Suppressor macrophage (primary cell): ENCODE measurements at regions not wholly inside any gene's neighbourhood (a gene's known extent, or its start where the extent isn't known, plus 50 kb on each side); places are given as distances from the start of the nearest gene placed in this dataset.
"Not testable (repeated sequence)": the region's sequence is repeated elsewhere in the genome, so short reads cannot be mapped to it uniquely, and the experiment has no call there.

Source experiments
- DNase-seq, 4 experiments: peaks; one replicate each; pipeline ENCODE4 v3.0.0-alpha.2; 2020 to 2022

DNA sequence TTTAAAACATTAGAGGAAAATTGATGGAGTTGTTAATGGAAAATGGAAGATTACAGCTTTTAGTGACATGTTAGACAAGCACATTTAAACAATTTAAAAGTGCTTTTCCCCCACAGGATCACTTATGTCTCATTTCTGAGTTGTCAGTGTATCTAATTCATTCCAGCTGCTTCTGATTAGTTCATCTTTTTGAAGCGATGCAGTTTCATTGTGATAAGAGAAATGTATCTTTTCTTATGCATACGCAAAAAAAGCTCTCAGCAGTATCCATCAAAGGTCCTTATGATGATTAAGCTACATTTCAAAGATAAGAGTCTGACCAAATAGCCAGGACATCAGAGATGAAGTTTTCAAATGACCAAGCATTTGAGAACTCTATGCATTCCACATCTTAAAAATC is 572.6 kb upstream of the SYNCRIP start:
- DNase-seq: no peak

DNA sequence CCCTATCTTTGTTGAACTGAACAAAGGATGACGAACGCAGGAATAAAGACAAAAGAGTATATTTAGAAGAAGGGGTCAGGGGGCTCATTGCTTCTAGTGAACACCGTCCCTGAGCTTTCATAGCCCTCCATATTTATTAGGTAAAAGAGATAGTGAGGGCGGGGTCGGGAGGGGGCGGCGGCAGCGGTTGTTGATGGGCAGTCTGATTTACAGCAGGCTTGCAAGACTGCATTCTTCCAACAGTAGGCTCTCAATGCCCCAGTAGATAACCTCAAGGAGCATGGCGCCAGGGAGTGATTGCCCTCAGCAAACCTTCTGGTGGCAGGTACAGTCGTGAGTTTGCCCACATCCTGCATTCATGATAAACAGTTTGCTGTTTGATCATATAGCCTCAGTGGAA is 563.3 kb upstream of the SYNCRIP start:
- no peak for DNase-seq

DNA sequence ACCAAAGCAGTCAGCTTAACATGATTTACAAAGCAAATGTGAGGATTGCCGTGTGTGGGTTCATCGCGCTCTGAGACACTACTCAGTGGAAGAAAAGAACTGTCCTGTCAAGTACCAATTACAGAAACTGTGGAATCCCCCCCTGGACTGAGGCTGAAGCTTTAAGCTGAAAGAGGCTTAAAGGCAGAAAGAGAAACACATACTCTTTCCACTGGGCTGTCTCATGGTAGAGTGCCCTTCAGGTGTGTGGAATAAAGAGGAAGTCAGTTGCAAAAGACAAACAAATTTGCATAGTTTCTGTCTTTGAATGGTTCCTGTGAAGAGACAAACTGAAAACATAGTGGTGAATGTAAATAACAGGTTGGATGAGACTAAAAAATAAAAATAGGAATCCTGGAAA is 560.4 kb upstream of the SYNCRIP start:
- no peak for DNase-seq

DNA sequence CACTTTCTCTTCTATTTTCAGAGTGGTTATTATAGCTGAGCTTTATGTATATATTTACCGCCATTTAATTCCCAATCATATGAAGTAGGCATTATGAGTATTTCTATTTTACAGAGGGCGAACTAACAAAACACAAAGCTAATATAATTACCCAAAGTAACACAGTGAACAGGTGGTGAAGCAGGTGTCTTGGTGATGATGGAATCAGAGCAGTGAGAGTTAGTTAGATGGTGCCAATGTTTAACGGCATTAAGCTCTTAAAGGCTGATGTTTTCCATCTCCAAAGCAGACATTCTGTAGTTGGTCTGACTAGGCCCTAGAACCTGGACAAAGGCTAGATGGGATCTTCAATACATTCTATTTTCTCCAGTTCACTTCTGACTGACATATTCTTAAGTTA is 551.1 kb upstream of the SYNCRIP start:
- DNase-seq: no peak

DNA sequence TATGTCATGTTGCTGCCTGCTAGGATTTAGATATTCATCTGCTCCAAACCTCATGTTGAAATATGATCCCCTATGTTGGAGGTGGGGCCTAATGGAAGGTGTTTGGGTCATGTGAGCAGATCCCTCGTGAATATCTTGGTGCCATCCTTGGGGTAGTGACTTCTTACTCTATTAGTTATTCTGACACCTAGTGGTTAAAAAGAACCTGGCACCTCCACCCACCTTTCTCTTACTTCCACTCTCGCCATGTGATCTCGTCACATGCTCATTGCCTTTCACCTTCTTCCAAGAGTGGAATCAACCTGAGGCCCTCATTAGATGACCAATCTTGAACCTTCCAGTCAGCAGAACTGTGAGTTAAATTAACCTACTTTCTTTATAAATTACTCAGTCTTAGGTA is 549.4 kb upstream of the SYNCRIP start:
- peak in 1 of 4 experiments; percentile 0 for DNase-seq

DNA sequence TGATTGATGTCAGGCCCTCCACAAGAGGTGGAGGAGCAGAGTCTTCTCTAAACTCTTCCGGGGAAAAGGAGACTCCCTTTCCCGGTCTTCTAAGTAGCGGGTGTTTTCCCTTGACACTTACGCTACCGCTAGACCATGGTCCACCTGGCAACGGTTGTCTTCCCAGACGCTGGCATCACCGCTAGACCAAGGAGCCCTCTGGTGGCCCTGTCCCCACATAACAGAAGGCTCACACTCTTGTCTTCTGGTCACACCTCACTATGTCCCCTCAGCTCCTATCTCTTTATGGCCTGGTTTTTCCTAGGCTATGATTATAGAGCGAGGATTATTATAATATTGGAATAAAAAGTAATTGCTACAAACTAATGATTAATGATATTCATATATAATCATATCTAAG is 532.5 kb upstream of the SYNCRIP start:
- DNase-seq: peak in 1 of 4 experiments; percentile 10

DNA sequence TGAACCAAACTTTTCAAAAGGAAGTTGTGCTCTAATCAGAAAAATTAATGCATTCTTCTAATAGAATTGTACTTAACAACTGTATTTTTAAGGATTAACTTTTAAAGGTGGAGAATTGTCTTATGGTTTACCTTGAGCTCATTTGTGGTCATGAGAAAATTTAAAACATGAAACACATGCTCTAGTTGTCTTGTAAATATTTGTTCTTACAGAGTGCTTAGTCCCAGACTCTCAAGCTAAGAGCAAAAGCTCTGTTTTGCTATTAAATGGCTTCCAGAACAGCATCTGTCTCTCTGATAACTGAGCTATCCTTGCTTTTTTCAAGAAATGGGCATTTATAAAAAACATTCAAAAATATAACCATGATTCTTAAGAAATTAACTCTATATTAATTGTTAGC is 512.2 kb upstream of the SYNCRIP start:
- DNase-seq: no peak

DNA sequence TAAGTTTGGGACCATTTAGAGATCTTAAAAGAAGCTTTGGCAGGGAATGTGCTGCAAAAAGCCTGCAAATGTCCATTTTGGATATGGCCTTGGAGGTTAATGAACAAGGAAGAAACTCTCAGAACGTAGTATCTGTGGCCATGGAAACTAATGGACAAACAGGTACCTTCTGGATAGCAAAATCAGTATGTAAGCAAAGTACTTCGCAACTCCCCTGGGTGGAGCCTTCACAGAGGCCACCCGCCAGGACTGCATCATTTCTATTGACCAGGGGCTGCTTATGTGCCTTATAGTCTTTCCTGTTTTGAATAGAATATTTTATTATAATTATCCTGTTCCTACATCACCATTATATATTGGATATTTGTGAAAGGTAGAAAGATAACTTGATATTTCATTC is 510.8 kb upstream of the SYNCRIP start:
- no peak for DNase-seq

DNA sequence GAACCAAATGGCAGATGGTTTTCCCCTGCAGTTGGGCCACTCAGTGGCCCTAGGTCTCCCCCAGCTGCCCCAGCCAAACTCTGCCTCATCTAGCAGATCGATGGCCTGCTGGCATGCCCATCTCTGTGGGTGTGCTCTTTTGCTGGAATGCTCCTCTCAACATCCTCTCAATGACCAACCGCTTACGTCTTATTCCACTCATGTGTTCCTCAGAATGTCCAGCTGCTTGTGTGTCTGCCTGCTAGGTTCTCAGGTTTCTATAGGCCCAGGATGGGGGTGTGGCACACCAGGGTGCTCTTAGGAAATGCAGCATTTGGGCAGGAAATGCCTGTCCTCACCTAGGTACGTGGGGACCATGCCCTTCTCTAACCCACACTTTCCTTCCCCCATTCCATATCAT is 509.9 kb upstream of the SYNCRIP start:
- no peak for DNase-seq

DNA sequence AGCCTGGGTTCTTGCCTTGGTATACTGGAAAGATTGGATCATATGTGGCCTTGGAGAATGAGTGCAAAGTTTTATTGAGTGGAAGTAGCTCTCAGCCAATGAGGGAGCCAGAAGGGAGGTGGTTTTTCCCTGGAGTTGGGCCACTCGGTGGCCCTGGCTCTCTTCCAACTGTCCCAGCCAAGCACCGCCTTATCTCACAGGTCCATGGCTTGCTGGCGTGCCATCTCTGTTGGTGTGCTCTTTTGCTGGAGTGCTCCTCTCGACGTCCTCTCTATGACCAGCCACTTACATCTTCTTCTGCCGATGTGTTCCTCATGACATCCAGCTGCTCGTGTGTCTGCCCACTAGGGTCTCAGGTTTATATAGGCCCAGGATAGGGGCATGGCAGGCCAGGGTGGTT is 505.9 kb upstream of the SYNCRIP start:
- DNase-seq: no peak

DNA sequence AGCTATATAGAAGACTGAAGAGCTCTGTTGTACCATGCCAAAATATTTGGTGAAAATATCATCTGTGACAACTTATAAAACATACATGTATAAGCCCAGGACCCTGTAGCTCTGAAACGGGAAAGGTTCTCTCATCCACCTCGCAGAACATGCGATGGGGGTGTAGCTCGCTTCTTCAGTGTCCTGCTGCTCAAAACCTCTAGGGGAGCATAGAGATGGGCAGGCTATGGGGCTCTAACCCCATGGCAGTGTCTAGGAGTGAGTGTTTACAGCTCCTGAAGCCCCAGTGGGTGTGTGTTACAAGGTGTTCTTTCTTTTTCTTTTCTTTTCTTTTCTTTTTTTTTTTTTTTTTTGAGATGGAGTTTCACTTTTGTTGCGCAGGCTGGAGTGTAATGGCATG is 505.2 kb upstream of the SYNCRIP start:
- no peak for DNase-seq

DNA sequence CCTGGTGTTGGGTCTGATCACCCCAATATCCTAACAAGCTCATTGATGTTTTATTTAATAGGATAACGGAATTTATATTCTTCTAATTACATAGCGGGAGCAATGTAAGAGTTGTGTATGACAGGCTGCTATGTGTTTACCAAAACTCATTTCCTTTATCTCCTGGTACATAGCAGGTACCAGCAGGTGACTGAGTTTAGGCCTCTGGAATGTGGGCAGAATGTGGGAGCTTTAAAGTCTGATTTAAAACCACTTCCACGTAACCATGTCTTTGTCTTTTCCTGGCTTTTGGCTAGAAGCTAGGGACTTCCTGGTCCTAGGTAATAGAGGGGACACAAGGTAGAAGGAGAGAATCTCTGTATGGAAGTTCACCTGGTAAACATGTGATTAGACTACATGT is 504.6 kb upstream of the SYNCRIP start:
- DNase-seq: no peak

DNA sequence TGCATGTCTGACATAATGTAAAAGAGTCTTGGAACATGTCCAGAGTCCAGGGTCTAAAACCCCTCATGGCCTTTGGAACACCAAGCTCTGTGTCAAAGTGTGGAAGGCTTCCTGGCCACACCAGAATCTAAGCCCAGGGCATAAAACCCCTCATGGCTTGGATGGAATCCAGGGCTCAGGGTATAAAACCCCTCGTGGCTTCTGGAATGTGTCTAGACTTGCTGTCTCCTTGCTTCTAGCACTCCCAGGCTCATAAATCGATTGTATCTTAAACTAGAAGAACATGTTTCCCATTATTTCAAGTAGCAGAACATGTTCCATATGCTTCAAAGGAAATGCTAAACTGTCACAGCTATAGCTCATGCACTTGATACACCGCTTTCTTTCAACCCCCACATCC is 504.1 kb upstream of the SYNCRIP start:
- not testable (repeated sequence) for DNase-seq

DNA sequence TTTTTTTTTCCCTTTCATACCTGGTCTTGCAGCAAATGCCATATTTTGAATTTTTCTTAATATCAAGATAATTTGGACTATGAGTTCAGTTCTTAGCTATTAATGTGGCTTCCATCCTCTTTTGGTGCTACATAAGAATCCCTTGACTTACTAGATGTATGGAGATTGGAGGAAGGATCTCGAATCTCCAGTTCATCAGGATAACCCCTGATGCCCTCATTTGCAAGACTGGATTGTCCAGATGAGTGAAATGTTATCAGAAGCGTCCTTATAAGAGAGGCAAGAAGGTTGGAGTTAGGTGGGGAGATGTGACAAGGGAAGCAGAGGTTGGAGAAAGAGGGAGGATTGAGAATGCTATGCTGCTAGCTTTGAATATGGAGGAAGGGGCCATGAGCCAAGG is 499.6 kb upstream of the SYNCRIP start:
- no peak for DNase-seq

DNA sequence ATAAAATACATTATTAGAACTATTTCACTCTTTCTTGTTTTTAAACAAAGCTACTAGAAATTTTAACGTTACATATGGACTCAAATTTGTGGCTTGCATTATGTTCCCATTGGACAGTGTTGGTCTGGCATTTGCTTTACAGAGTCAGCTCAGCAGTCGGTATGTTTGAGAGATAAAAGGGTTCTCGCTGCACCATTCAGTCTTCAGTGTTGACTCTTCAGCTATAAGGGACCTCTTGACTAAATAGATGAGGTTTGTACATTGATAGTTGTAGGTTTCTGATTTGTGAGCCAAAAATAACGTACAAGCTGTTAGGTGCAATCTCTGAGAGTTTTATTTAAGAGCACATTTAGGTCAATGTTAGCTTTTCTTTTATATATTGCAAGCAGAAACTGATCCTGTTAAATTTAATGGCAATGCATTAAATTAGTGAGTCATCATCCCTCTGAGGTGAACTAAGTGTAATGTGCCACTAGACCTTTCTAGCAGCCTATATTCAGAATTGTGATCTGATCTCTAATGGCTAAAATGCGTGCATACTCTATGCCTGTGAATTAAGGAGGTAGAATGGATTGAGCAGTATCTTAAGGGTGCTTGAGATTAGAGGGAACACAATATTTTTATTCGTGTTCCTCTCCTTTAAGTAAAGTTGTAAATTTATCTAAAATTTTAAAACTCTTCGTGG is 485.6 kb upstream of the SYNCRIP start:
- no peak for DNase-seq

DNA sequence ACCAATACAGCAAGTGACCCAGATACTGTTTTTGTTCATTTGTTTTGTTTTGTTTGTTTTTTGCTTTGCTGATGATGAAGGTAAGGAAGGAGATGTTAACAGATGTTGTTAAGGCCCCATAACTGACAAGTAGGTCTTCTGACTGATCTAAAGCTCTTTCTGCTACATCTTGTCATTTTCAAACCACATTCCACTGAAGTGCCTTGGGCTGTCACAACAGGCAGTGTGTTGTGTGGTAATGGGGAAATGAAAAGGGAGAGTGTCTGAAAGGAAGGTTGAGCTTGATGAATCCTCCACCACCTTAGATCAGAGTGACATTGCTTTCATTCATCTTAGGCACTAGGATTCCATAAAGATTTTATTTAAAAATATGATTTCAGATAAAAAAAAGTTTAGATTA is 479.4 kb upstream of the SYNCRIP start:
- DNase-seq: no peak

DNA sequence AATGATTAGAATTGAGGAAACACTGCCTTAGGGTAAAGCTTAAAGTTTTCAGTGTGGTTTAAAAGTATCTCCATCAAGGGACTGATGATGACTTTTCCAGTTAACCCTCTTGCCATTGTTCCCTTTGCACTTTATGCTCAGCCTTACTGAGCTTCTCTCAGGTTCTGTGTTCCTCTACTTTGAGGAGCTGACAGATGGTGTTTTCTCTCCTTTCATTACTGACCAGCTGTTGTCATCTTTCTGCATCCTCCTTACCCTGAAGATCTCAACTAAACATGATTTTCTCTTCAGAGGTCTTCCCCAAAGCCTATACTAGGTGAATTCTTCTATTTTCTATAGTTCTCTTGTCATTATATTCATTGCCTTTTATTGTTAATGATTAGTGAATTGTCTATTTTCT is 475.6 kb upstream of the SYNCRIP start:
- no peak for DNase-seq

DNA sequence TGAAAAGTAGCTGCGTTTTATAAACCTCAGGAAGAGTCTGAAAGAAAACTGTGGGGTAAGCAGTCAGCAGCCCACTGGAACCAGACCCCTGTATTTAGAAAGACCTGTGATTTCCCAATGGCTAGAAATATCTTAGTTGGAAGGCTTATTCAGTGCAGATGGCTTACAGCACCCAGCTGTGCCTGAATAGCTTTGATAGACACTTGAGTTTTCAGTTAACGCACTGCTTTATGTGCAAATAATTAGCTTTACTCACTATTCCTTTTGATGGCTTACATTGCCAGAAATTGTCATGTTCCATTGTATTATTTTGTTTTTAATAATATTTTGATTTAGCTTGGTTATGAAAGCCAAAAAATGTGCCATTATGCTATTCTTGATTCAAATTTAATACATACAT is 465.3 kb upstream of the SYNCRIP start:
- DNase-seq: no peak

DNA sequence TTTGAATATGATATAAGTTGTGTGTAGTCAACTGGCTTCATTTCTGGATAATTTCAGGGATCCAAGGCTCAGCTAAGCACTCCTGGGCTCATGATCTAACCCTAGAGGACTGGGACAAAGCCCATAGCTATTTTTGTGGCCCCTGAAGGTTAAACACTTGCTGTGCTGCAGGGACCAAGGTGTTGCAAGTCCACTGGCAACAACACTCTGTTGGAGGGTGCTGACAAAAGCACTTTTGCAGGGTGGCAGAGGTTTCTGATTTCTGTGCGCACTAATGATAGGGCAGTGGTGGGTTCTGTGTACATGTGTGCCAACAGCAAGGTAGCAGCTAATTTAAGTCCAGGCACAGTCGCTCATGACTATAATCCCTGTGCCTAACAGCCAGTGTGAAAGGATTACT is 445.3 kb upstream of the SYNCRIP start:
- no peak for DNase-seq

DNA sequence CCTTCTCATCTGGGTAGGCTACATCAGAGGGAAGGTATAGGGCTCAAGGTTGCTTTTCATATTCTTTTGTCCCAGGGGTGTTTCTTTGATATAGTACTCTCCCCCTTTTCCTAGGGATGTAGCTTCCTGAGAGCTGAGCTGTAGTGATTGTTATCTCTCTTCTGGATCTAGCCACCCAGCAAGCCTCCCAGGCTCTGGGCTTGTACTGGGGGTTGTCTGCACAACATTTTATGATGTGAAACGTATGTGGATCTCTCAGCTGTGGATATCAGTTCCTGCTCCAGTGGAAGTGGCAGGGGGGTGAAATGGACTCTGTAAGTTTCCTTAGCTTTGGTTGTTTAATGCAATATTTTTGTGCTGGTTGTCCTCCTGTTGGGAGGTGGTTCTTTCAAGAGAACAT is 437.3 kb upstream of the SYNCRIP start:
- no peak for DNase-seq

DNA sequence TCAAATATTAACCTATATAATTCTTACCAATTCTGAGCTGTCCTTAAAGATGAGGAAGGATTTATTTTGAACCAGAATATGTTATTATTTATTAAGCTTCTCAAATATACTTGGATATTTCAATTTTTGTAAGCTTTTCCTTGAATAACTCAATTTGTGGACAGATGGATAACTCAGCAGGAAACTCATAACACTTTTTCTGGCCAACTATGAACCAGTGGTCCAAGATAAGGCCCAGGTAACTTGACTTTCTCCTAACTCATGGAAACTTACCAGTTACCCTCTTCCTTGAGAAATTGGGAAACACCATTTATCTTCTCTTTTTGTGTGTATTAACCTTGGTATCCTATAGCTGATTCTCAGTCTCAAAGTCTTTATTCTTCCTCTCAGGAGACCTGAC is 427.5 kb upstream of the SYNCRIP start:
- no peak for DNase-seq

DNA sequence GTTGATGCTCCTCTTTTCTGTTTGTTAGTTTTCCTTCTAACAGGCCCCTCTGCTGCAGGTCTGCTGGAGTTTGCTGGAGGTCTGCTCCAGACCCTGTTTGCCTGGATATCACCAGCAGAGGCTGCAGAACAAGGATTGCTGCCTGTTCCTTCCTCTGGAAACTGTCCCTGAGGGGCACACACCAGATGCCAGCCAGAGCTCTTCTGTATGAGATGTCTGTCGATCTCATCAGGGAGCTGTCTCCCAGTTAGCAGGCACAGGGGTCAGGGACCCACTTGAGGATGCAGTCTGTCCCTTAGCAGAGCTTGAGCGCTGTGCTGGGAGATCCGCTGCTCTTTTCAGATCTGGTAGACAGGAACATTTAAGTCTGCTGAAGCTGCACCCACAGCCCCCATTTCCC is 422.3 kb upstream of the SYNCRIP start:
- DNase-seq: not testable (repeated sequence)

DNA sequence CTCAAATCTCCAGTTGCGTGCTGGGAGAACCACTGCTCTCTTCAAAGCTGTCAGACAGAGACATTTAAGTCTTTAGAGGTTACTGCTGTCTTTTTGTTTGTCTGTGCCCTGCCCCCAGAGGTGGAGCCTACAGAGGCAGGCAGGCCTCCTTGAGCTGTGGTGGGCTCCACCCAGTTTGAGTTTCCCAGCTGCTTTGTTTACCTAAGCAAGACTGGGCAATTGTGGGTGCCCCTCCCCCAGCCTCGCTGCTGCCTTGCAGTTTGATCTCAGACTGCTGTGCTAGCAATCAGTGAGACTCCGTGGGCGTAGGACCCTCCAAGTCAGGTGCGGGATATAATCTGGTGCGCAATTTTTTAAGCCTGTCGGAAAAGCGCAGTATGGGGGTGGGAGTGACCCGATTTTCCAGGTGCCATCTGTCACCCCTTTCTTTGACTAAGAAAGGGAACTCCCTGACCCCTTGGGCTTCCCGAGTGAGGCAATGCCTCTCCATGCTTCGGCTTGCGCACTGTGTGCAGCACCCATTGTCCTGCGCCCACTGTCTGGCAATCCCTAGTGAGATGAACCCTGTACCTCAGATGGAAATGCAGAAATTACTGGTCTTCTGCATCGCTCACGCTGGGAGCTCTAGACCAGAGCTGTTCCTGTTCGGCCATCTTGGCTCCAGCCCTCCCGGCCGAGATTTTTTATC is 414.8 kb upstream of the SYNCRIP start:
- not testable (repeated sequence) for DNase-seq

DNA sequence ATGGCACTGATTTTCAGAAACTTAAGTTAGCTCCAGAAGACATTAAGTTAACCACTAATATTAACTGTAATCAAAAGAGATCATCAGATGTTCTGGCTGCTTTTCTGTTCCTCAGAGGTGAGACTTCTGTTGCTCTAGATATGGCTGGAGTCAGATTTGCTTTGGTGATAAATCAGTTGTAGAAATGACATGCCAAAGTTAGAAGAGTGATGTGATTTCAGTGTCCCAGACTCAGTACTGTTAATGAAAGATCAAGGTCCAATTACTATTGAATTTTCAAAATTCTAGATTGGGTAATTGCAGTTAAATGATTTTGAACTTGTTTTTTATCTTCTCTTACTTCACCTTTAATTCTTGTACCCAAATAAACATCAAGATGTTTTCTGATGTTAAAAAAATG is 402.4 kb upstream of the SYNCRIP start:
- no peak for DNase-seq

DNA sequence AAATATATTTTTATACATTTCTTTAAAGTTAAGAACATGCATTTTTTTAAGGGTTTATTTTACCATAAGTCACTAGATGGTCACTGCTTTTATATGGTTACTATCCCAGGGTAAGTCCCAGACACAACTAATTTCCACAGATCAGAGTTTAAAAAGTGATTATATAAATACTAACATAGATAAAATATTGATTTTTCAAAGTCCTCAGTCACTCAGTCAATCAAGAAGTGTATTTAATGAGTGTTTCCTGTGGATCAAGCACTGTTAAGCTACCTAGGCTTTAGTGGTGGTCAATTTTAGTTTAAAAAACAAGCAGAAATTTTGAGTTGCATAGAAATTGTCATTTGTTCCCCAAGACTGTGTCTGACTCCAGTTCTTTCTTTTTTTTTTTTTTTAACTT is 399.5 kb upstream of the SYNCRIP start:
- DNase-seq: no peak
